HUES48 (cell line): ENCODE measurements at regions not wholly inside any gene's neighbourhood (a gene's known extent, or its start where the extent isn't known, plus 50 kb on each side); places are given as distances from the start of the nearest gene placed in this dataset.

ENCODE experiments used
- H3K27ac ChIP-seq: one replicate; pipeline ENCODE4 v1.7.0; 2013; ENCODE audit warnings: low read depth, low read length, inconsistent platforms
- H3K27me3 ChIP-seq: 2 replicates; pipeline ENCODE4 v1.6.1; 2013; ENCODE audit warnings: mild to moderate bottlenecking, low read length; ENCODE audit not compliant: control insufficient read depth, insufficient read depth
- H3K36me3 ChIP-seq: 2 replicates; pipeline ENCODE4 v1.6.1; 2013; ENCODE audit warnings: low read length; ENCODE audit not compliant: control insufficient read depth, insufficient read depth
- H3K4me1 ChIP-seq: 2 replicates; pipeline ENCODE4 v1.6.1; 2013; ENCODE audit warnings: mild to moderate bottlenecking, low read length; ENCODE audit not compliant: control insufficient read depth, insufficient read depth
- H3K4me3 ChIP-seq: 2 replicates; pipeline ENCODE4 v1.5.1; 2013; ENCODE audit warnings: mild to moderate bottlenecking, low read depth, low read length
- H3K9ac ChIP-seq: 2 replicates; pipeline ENCODE4 v1.6.1; 2013; ENCODE audit warnings: mild to moderate bottlenecking, low read depth, low read length, moderate library complexity
- H3K9me3 ChIP-seq: 2 replicates; pipeline ENCODE4 v1.6.1; 2013; ENCODE audit warnings: low read length; ENCODE audit not compliant: control insufficient read depth, insufficient read depth

GRCh38 chr14:98868866-98869265, 403.1 kb downstream of the BCL11B start:
- no peak overlapping the region for H3K9ac ChIP-seq
- no peaks in the 10 kb centered on the region for H3K36me3 ChIP-seq
- no peak overlapping the region for H3K27ac ChIP-seq
- H3K27me3 ChIP-seq = no peaks in the 10 kb centered on the region
- no peak overlapping the region for H3K4me3 ChIP-seq
- no peaks in the 10 kb centered on the region for H3K9me3 ChIP-seq
- H3K4me1 ChIP-seq = no peaks in the 10 kb centered on the region

- H3K9me3 ChIP-seq = no peaks in the 10 kb centered on the region
- H3K27me3 ChIP-seq = no peaks in the 10 kb centered on the region
- H3K36me3 ChIP-seq = no peaks in the 10 kb centered on the region
- no peaks in the 10 kb centered on the region for H3K4me1 ChIP-seq
- no peak overlapping the region for H3K9ac ChIP-seq
- no peak overlapping the region for H3K4me3 ChIP-seq
- no peak overlapping the region for H3K27ac ChIP-seq
Observed at GRCh38 chr14:98871796-98872195, 400.2 kb downstream of the BCL11B start.

GRCh38 chr14:98877065-98877464, 394.9 kb downstream of the BCL11B start:
- Histone ChIP-seq H3K36me3 (no peaks in the 10 kb centered on the region), H3K4me1 (no peaks in the 10 kb centered on the region), H3K9ac (no peak overlapping the region), H3K9me3 (no peaks in the 10 kb centered on the region), H3K4me3 (no peak overlapping the region), H3K27me3 (no peaks in the 10 kb centered on the region), H3K27ac (no peak overlapping the region)

DNA sequence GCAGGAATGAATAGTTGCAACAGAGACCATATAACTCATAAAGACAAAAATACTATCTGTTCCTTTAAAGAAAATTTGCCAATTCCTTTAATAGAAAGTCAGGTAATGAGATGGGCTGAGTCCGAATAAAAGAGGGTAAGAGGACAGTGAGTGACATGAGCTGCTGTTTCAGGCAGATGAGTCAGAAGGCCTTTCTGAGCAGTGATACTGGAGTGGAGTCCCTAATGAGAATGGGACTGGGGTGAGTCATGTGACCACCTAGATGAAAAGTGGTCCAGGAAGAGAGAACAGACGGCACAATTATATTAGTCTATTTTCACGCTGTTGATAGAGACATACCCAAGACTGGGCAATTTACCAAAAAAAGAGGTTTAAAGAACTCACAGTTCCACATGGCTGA, 393.7 kb downstream of the BCL11B start:
- no peaks in the 10 kb centered on the region for H3K4me1 ChIP-seq
- H3K9ac ChIP-seq = no peak overlapping the region
- H3K27me3 ChIP-seq = no peaks in the 10 kb centered on the region
- no peaks in the 10 kb centered on the region for H3K9me3 ChIP-seq
- H3K36me3 ChIP-seq = no peaks in the 10 kb centered on the region
- no peak overlapping the region for H3K27ac ChIP-seq
- H3K4me3 ChIP-seq = no peak overlapping the region

GRCh38 chr14:98886982-98887381, 385.0 kb downstream of the BCL11B start:
- Histone ChIP-seq H3K27ac (no peak overlapping the region), H3K9me3 (no peaks in the 10 kb centered on the region), H3K27me3 (no peaks in the 10 kb centered on the region), H3K4me1 (peaks cover 5% of the 10 kb centered on the region; the same call in 1 of the 2 replicates), H3K4me3 (no peak overlapping the region), H3K36me3 (no peaks in the 10 kb centered on the region), H3K9ac (no peak overlapping the region)

- no peak overlapping the region for H3K4me3 ChIP-seq
- no peak overlapping the region for H3K27ac ChIP-seq
- no peaks in the 10 kb centered on the region for H3K36me3 ChIP-seq
- H3K27me3 ChIP-seq = no peaks in the 10 kb centered on the region
- no peak overlapping the region for H3K9ac ChIP-seq
- no peaks in the 10 kb centered on the region for H3K9me3 ChIP-seq
- H3K4me1 ChIP-seq = peaks cover 5% of the 10 kb centered on the region; the same call in 1 of the 2 replicates
Observed at GRCh38 chr14:98888281-98888680, 383.7 kb downstream of the BCL11B start.

GRCh38 chr14:98888927-98889835, 382.8 kb downstream of the BCL11B start:
- Histone ChIP-seq H3K9me3 (no peaks in the 10 kb centered on the region), H3K4me1 (peaks cover 5% of the 10 kb centered on the region; the same call in 1 of the 2 replicates), H3K36me3 (no peaks in the 10 kb centered on the region), H3K27ac (no peak overlapping the region), H3K4me3 (no peak overlapping the region), H3K27me3 (no peaks in the 10 kb centered on the region), H3K9ac (no peak overlapping the region)

- Histone ChIP-seq H3K9me3 (no peaks in the 10 kb centered on the region), H3K27ac (no peak overlapping the region), H3K4me3 (no peak overlapping the region), H3K36me3 (no peaks in the 10 kb centered on the region), H3K9ac (no peak overlapping the region), H3K4me1 (peaks cover 5% of the 10 kb centered on the region; the same call in 1 of the 2 replicates), H3K27me3 (no peaks in the 10 kb centered on the region)
Observed at GRCh38 chr14:98889836-98890185, 382.2 kb downstream of the BCL11B start.

DNA sequence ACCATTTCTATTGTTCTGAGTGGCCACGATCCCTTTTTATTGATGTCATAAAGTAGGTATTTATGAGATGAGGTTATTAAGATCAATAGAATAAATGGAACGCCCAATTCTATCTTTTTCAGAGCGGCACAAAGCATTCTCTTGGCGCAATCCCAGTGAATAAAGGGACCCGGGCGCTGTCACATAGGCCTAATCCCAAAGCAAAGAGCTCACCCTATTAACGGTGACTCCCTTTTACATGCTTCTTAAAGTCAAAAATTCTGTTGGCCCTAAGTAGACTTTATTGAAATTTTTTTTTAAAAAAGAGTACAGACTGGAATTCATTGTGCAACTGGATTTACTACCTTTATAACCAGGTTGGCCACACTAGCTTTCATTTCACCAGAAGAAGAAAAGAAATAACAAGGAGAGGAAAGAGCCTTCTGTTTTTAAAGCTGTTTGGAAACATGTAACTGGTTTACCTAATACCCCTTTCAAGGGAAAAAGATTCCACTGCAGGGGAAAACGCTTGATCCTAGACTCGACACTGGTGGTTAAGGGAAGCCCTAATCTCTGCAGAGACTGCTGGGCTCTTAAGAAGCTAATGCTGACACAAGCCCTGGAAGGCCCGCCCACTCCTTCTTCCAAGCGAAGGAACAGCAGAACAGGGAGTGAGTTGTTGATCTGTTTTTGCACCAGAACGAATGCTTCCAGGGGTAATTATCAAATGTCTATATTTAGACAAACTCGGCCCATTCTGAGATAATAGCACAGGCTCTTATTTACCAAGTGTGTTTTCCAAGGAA, 381.2 kb downstream of the BCL11B start:
- peaks cover 5% of the 10 kb centered on the region; the same call in 1 of the 2 replicates for H3K4me1 ChIP-seq
- no peak overlapping the region for H3K27ac ChIP-seq
- H3K9ac ChIP-seq = no peak overlapping the region
- H3K4me3 ChIP-seq = no peak overlapping the region
- H3K36me3 ChIP-seq = no peaks in the 10 kb centered on the region
- no peaks in the 10 kb centered on the region for H3K27me3 ChIP-seq
- no peaks in the 10 kb centered on the region for H3K9me3 ChIP-seq

- H3K4me1 ChIP-seq = peaks cover 9% of the 10 kb centered on the region; the same call in 1 of the 2 replicates
- H3K27me3 ChIP-seq = no peaks in the 10 kb centered on the region
- H3K9me3 ChIP-seq = no peaks in the 10 kb centered on the region
- no peaks in the 10 kb centered on the region for H3K36me3 ChIP-seq
- no peak overlapping the region for H3K4me3 ChIP-seq
- no peak overlapping the region for H3K9ac ChIP-seq
- H3K27ac ChIP-seq = no peak overlapping the region
Observed at GRCh38 chr14:98893675-98894074, 378.3 kb downstream of the BCL11B start.

- Histone ChIP-seq H3K36me3 (no peaks in the 10 kb centered on the region), H3K9me3 (no peaks in the 10 kb centered on the region), H3K27ac (no peak overlapping the region), H3K4me1 (peaks cover 9% of the 10 kb centered on the region; the same call in 1 of the 2 replicates), H3K4me3 (no peak overlapping the region), H3K27me3 (no peaks in the 10 kb centered on the region), H3K9ac (no peak overlapping the region)
Observed at GRCh38 chr14:98894600-98894999, 377.4 kb downstream of the BCL11B start.
